ENCODE measurements at regions not wholly inside any gene's neighbourhood (a gene's known extent, or its start where the extent isn't known, plus 50 kb on each side); places are given as distances from the start of the nearest gene placed in this dataset.
"Not testable (repeated sequence)": the region's sequence is repeated elsewhere in the genome, so short reads cannot be mapped to it uniquely, and the experiment has no call there.

DNA sequence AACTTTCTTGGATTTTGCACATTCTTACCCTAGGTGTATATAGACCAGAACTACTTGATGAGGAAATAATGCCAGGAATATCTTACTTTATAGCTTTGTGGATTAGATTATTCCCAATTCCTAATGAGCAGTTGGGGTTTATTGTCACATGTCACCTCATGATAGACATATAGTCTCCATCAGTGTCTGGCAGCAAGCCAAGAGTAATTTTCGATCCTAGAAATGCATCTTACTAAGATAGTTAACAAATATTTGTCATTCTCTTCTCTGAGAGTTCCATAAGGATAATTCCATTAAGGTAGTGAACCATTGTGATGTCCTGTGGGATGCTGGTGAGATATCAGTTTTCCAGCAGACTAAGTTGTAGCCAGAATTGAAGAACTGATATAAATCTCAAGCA, 1282.9 kb upstream of the B3GALT2 start:
- no peak for DNase-seq

GRCh38 chr1:194466706-194467105, 1280.3 kb upstream of the B3GALT2 start:
- DNase-seq: no peak

- no peak for DNase-seq
Measured at GRCh38 chr1:194447636-194448035, 1261.2 kb upstream of the B3GALT2 start.

- no peak for DNase-seq
Measured at GRCh38 chr1:194445244-194445643, 1258.8 kb upstream of the B3GALT2 start.

GRCh38 chr1:194442901-194443575, 1256.6 kb upstream of the B3GALT2 start:
- no peak for DNase-seq

DNA sequence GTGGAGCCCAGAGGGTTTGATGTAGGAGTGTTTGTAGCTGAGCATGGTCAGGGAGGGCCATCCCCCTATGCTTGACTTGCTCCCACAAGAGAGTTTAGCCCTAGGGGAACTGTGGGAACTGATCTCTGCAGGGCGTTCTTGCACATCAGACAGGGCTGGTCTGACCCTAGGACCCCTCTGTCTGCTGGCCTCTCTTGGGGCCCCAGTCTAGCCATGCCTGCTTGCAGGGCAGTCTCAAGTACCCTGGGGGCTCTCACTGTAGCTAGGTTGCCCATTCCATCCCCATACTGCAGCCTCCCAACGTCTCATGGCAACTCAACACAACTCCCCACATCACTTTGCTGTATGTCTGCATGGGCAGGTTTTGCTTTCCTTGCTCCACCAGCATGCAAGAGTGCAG, 1250.7 kb upstream of the B3GALT2 start:
- no peak for DNase-seq

GRCh38 chr1:194431121-194431520, 1244.7 kb upstream of the B3GALT2 start:
- DNase-seq: no peak

DNA sequence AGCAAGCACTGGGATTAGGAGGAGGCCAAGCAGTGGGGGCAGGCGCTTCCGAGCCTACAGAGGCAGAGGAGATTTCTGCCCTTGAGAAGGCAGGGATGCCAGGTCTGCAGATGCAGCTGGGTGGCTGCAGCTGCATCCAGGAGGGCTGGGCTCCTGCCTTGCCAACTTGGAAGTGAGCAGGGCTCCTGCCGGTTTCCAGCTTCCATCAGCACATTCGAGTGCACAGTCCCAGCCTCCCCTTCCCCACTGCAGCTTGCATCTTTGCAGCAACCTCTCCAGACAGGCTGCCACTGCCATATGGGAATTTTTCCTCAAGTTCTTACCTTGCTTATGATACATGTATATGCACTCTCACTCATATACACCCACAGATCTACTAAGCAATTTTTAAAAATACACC, 1234.3 kb upstream of the B3GALT2 start:
- DNase-seq: no peak

DNA sequence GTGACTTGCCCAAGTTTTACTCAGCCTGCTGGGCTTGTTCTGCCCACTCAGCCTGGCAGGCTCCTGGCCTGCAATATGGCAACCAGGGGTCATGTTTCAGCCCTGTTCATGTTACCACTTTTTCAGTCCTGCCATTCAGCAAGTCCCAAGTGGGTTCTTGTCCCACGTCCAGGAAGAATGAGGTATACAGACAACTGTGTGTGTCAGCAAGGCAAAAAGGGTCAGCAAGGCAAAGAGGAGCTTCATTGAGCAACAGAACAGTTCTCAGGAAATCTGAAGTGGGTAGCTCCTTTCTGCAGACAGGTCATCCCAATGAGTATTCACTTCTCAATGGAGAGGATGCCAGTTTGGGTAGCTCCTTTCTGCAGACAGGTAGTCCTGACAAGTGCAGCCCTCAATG, 1233.3 kb upstream of the B3GALT2 start:
- no peak for DNase-seq

GRCh38 chr1:194410756-194411155, 1224.3 kb upstream of the B3GALT2 start:
- no peak for DNase-seq

GRCh38 chr1:194407238-194407637, 1220.8 kb upstream of the B3GALT2 start:
- not testable (repeated sequence) for DNase-seq

- DNase-seq: no peak
Measured at GRCh38 chr1:194394676-194395075, 1208.3 kb upstream of the B3GALT2 start.

DNA sequence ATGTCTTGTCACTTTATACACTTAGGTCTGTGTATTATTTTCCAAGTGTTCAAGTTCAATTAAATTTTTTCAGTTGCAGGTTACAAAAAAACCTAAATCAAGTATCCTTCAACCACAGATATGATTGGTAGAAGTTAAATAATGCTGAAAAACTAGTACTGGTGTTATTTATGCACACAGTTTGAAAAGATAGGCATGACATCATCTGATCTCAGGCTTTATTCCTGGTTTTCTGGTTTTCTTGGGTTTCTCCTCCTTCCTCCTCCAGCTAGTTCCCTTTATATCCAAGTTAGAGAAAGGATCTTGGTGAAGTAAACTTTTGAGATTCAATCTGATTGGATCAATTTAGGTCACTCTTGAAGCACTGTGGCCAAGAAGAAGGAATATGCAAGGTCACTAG, 1201.1 kb upstream of the B3GALT2 start:
- DNase-seq: no peak

GRCh38 chr1:194378517-194378916, 1192.1 kb upstream of the B3GALT2 start:
- no peak for DNase-seq

DNA sequence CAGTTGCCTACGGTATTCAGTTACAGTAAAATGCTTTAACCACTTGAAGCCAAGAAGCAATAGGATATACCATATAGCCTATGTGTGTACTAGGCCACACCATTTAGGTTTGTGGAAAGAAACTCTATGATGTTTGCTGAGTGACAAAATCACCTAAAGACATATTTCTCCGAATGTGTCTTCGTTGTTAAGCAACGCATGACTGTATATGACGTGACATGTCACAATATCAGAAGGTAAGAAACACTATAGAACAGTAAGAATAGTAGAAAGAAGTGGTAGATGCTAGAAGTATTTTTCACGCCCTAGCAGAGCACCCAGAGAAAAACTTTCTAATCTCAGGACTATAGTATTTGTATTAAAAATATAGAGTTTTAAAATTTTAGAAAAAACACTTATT, 1188.2 kb upstream of the B3GALT2 start:
- DNase-seq: no peak

DNA sequence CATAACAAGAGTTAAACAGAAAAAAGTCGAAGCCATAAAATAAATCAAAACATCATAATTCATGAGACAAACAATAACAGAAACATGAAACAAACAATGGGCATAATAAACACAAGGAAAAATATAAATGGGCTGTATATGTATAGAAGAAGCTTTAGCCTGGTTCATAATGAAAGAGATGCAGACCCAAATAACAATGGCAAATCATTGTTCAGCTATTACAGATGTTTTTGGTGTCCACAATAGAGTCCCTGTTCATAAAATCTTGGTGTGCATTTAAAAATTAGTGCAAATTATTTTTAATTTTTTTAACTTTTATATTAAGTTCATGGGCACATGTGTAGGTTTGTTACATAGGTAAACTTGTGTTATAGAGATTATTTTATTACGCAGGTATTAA, 1185.9 kb upstream of the B3GALT2 start:
- DNase-seq: no peak

DNA sequence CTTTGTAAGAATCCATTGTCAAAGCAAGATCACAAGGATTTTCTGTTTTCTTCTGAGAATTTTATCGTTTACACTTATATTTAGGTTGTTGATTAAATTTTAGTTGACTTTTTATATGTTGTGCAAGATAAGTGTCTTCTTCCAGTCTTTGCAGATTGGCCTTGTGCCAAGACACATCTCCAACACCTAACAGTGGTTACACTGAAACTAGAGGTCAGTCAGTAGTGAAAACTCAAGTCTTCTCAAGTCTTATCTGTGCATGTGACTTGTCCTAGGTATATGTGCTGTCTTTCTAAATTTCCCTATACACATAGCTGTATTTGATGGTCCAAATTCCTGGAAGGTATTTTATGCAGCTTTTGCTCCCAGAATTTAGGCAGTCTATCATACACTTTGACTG, 1183.2 kb upstream of the B3GALT2 start:
- DNase-seq: no peak

DNA sequence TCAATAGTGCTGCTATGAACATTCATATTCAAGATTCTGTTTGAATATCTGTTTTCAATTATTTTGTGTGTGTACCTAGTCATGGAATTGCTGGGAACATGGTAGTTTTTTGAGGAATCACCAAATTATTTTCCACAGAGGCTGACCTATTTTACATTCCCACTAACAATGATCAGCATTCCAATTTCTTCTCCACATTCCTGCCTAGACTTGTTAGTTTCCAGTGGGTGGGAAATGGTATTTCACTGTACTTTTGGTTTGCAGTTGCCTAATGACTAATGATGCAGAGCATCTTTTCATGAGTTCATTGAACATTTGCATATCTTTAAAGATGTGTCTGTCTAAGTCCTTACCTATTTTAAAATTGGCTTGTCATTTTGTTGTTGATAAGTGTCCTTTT, 1182.6 kb upstream of the B3GALT2 start:
- DNase-seq: no peak

DNA sequence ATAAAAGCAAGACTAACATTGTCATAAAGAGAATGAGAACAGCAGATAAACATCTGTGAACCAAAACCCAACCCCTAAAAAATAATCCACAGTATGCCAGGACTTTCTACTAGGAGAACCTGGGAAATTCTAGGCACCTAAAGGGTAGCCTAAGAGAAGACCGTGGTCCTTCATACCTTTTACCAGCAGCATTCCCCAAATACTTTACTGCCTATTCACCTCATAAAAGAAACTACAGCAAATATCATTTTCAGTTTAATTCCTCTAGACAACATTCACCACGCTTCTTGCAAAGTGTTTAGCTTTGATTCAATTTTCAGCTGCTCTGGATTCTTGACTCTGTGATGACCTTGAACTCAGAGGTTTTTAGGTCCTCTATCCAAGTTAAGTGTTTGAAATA, 1180.7 kb upstream of the B3GALT2 start:
- no peak for DNase-seq

DNA sequence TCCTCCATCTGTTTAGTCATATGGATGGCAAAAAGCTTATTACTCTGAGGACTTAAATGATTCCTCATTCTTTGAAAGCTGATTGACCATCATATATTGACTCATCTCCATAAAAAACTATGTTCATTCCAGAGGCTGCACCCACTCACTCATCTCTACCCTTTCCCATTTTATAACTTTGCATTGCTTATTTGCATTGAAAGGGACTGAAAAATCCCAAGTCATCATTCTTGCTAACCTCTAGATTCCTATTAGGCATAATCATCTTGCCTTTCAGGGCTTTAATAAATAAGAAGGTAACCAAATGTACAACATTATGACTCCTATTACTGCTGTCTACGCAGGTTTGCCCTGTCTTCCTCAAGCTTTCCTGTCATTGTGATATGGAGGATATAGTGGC, 1180.3 kb upstream of the B3GALT2 start:
- no peak for DNase-seq

GRCh38 chr1:194362327-194362726, 1175.9 kb upstream of the B3GALT2 start:
- no peak for DNase-seq

DNA sequence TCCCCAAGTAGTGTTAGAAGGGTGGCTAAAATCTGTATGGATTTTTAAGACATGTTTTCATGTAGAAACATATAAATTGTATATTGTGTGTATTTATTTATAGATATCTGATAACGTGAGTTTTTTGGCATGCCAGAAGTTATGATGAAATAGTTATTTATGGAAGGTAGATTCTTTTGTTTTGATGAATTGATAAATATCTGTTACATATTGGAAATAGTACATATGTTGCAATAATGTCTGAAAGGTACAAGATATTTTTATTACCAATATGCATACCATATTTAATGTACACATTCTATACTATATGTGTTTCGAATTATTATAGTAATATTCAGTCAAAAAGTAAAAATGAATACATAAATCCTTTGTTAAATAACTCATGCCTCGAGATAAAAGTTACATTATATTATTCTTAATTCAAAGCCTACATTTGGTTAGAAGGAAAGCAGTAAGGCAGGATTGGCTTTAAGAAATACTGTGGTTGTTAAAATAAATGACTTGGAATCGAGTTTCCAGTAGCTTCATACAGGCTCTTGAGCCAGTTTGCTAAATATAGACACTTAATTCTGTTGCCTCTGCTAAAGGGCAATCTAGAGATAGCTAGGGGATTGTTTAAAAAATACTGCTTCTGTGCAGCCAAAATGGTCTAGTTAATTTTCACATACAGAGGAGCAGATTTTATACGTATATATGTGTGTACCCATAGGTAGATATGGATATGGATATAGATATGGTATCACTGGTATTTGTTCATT, 1175.1 kb upstream of the B3GALT2 start:
- no peak for DNase-seq

DNA sequence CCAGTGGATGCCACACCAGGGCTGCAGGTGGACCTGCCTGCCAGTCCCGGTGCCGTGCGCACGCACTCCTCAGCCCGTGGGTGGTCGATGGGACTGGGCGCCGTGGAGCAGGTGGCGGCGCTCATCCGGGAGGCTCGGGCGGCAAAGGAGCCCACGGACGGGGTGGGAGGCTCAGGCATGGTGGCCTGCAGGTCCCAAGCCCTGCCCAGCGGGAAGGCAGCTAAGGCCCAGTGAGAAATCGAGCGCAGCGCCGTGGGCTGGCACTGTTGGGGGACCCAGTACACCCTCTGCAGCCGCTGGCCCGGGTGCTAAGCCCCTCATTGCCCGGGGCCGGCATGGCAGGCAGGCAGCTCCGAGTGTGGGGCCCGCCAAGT, 1171.8 kb upstream of the B3GALT2 start:
- DNase-seq: no peak

GRCh38 chr1:194357573-194358207, 1171.3 kb upstream of the B3GALT2 start:
- not testable (repeated sequence) for DNase-seq

All from hematopoietic multipotent progenitor cell treated with erythropoietin and hydrocortisone succinate and interleukin-3 and kit ligand, for 6 days (in vitro differentiated cells).